NOMO-1 treated with dmso at 0.1 percent for 144 hours (cell line): ENCODE measurements at regions not wholly inside any gene's neighbourhood (a gene's known extent, or its start where the extent isn't known, plus 50 kb on each side); places are given as distances from the start of the nearest gene placed in this dataset.

ENCODE experiments used
- DNase-seq: peaks from one replicate; lab custom pipeline; 2025; ENCODE audit not compliant: unreplicated experiment; lab: John Stamatoyannopoulos, UW

- no peak for DNase-seq
Measured at GRCh38 chr9:13661014-13661413, 381.5 kb upstream of the MPDZ start.

DNA sequence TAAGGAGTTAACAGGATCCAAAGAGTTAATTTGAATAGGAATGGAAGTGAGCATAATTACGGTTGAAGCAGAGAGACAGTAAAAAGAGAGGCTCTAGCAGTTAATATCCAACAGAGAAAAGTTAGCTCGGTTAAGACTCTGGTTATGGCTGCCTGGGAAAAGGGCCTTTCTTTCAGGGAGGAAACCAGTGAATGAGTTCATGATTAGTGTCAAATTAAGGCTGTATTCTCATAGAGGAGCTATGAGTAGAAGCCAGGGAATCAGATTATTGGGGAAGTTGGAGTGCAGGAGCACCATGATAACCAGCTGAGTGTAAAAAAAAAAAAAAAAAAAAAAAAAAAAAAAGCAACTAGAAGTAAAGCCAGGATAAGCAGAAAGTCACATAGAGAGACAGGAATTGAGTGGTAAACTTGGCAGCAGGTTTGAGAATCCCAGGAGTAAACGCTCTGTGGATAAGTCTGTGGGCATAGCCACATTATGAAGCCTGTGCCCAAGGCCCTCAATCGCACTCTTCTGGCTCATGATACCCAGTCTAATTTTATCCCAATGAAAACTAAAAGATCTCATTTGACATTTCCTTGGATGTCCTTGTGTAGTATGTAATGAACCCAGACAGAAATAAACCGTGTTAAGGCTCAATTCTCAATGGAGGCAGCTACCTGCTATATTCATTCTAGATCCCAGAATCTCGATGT is 372.6 kb upstream of the MPDZ start:
- no peak for DNase-seq

- DNase-seq, result no peak
Measured at GRCh38 chr9:13651526-13651925, 372.0 kb upstream of the MPDZ start.

GRCh38 chr9:13648676-13649075 is 369.2 kb upstream of the MPDZ start:
- no peak for DNase-seq

GRCh38 chr9:13648068-13648467 is 368.6 kb upstream of the MPDZ start:
- DNase-seq, result no peak

DNA sequence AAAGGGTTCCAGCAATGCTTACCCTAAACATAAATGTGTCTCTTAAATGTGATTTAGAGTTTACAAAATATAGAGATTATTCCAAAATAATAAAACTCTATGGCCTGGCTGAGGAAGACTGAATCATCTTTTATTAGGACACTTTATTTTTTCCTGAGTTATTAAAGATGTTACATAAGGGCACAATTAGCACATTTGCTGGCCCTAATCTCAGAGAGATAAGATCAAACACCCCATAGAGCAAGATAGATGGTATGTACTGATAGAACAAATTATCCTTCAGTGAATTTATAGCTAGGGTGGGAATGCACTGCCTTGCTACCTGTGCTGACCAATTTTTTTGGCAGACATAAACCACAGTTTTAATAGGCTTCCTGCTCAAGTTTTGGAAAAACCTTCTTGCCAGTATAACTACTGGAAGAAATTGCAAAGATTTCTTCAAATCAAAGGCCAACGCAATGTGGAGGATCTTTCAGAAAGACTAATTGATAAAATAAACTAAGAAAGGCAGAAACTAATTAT is 367.1 kb upstream of the MPDZ start:
- DNase-seq, result no peak

GRCh38 chr9:13645557-13645956 is 366.1 kb upstream of the MPDZ start:
- DNase-seq, result no peak

DNA sequence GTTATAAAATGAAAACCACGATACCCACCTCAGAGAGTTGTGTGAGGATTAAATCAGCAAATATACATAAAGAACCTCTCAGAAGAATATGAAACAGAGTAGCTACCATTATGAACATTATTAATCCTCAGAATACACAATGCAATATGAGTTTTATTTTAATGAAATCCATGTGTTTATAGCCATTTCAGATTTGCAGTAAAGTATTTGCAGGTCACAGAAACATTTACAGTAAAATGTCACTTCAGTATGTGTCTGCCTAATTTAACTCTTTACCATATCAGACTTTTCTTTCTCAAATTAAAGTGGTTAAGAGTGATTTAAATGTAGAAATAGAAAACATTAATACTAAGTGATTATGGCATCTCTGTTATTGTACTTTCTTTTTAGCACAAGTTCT is 365.2 kb upstream of the MPDZ start:
- no peak for DNase-seq

- no peak for DNase-seq
Measured at GRCh38 chr9:13642646-13643045, 363.2 kb upstream of the MPDZ start.

- DNase-seq, result no peak
Measured at GRCh38 chr9:13629067-13629466, 349.6 kb upstream of the MPDZ start.

GRCh38 chr9:13628526-13628925 is 349.0 kb upstream of the MPDZ start:
- DNase-seq, result no peak

- DNase-seq, result no peak
Measured at GRCh38 chr9:13627502-13627901, 348.0 kb upstream of the MPDZ start.

GRCh38 chr9:13627071-13627470 is 347.6 kb upstream of the MPDZ start:
- no peak for DNase-seq

DNA sequence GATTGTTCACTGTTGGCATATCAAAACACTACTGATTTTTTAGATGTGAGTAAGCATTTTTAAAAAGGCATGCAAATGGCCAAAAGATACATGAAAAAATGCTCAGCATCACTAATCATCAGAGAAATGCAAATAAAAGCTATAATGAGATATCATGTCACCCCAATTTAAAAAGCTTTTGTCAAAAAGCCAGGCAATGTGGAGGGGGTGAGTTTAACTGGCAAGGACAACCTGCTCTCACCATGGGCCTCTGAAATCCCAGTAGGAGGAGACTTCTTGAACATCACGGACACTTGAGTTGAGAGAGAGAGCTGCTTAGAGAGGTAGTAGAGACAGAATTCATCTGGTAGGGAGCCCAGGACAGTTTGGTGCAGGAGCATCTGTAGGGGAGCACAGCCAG is 347.1 kb upstream of the MPDZ start:
- DNase-seq, result no peak

GRCh38 chr9:13621872-13622564 is 342.5 kb upstream of the MPDZ start:
- no peak for DNase-seq

DNA sequence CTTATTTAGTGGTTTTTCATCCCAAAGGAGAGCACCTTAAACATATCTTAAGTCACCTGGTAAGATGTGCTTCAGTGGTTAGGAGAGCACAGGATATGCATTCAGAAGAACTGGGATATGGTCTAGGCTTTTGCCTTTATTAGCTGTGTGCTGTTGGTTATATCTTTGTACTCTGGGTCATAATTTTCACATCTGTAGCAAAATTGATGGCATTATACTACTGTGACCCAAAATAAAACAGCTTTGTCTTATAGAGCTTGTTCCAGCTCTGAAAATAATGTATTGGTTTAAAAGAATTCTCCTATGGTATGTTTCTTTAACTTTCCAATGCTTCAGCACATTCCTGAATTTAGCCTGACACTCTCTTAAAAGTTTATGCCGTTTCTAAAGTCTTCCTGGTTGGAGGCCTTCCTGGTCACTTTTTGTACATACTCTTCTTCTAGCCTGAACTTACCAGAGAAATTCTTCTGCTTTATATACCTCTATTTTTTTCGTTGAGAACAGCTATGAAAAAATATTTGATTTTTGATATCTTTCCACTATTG is 337.1 kb upstream of the MPDZ start:
- no peak for DNase-seq

- DNase-seq, result no peak
Measured at GRCh38 chr9:13615660-13616490, 336.4 kb upstream of the MPDZ start.

DNA sequence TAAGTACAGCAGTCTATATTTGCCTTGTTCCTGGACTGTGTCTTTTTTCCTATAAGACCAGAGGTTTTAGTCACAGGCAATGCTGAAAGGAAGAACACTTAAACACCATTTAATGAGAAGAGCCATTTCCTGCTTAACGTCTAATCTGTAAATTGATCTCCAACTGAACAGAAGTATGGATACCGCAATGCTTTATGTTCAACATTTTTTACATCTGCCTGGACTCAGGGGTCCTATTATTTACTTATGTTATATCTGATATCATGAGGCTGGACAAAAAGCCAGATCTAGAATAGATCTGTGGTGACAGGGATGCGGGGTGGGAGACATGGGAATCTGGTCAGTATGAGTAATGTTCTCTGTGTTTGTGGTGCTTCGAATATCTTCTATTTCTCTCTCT is 334.6 kb upstream of the MPDZ start:
- no peak for DNase-seq

GRCh38 chr9:13613296-13613695 is 333.8 kb upstream of the MPDZ start:
- DNase-seq, result no peak

GRCh38 chr9:13608451-13608850 is 329.0 kb upstream of the MPDZ start:
- no peak for DNase-seq
